ENCODE measurements at regions not wholly inside any gene's neighbourhood (a gene's known extent, or its start where the extent isn't known, plus 50 kb on each side); places are given as distances from the start of the nearest gene placed in this dataset.

- H2BK5ac ChIP-seq (ENCODE audit: low read length) = no peak overlapping the region
- no peak overlapping the region for H3K27ac ChIP-seq (replicated peaks; ENCODE audit: low read length)
- DNase-seq (ENCODE audit: low spot score) = no peak
- no peak overlapping the region for H2AK5ac ChIP-seq (ENCODE audit: low read depth, low read length)
- H2BK15ac ChIP-seq (ENCODE audit: low read length) = no peak overlapping the region
- H3K9me3 ChIP-seq (replicated peaks in 1 of 2; ENCODE audit: control insufficient read depth in 2 of 2, insufficient read depth in 1 of 2, low read depth in 1 of 2, low read length in 2 of 2) = no peaks in the 10 kb centered on the region
- H2AFZ ChIP-seq (ENCODE audit: low read length) = no peak overlapping the region
- no CpG with 5 or more reads among the region's 4 CpGs for WGBS, 2 donors (ENCODE audit: extremely low coverage in 2 of 2, insufficient read length in 2 of 2, insufficient replicate concordance in 1 of 2)
- H3K18ac ChIP-seq (ENCODE audit: low read length) = no peak overlapping the region
- no peaks in the 10 kb centered on the region for H3K27me3 ChIP-seq (ENCODE audit: control insufficient read depth in 3 of 3, insufficient read depth in 3 of 3, low read depth in 1 of 3, low read length in 3 of 3)
- H3K9ac ChIP-seq (ENCODE audit: low read depth, low read length, poor library complexity) = no peak overlapping the region
- no peak overlapping the region for H3K23ac ChIP-seq (ENCODE audit: low read depth, low read length, poor library complexity)
- no peak overlapping the region for H3K4me2 ChIP-seq (ENCODE audit: insufficient read depth, low read length, poor library complexity, severe bottlenecking)
- no peak overlapping the region for H4K91ac ChIP-seq (ENCODE audit: low read depth, low read length, poor library complexity)
- H3K79me1 ChIP-seq (ENCODE audit: low read depth, low read length) = no peaks in the 10 kb centered on the region
- no peak overlapping the region for H2BK12ac ChIP-seq (ENCODE audit: low read length)
- H2BK120ac ChIP-seq (ENCODE audit: low read depth, low read length) = no peak overlapping the region
- H3K4me1 ChIP-seq (ENCODE audit: control insufficient read depth in 2 of 2, insufficient read depth in 1 of 2, low read depth in 1 of 2, low read length in 2 of 2) = no peaks in the 10 kb centered on the region
- no peak overlapping the region for H3K4me3 ChIP-seq (ENCODE audit: low read length in 2 of 2)
- no peak overlapping the region for H4K8ac ChIP-seq (ENCODE audit: low read depth, low read length)
- no peak overlapping the region for H3K14ac ChIP-seq (ENCODE audit: low read length)
- no peak overlapping the region for H3K4ac ChIP-seq (ENCODE audit: low read length)
- H3K36me3 ChIP-seq (replicated peaks in 1 of 2; ENCODE audit: control insufficient read depth in 2 of 2, insufficient read depth in 2 of 2, low read length in 2 of 2) = no peaks in the 10 kb centered on the region
These were observed 56.4 kb downstream of the NEUROD6 start for GRCh38 chr7:31284106-31284505.

- H4K8ac ChIP-seq (ENCODE audit: low read depth, low read length) = no peak overlapping the region
- no peaks in the 10 kb centered on the region for H3K27me3 ChIP-seq (ENCODE audit: control insufficient read depth in 3 of 3, insufficient read depth in 3 of 3, low read depth in 1 of 3, low read length in 3 of 3)
- no peak overlapping the region for H2BK12ac ChIP-seq (ENCODE audit: low read length)
- H3K79me1 ChIP-seq (ENCODE audit: low read depth, low read length) = peaks cover 2% of the 10 kb centered on the region
- H3K4me2 ChIP-seq (ENCODE audit: insufficient read depth, low read length, poor library complexity, severe bottlenecking) = no peak overlapping the region
- no peak overlapping the region for H4K91ac ChIP-seq (ENCODE audit: low read depth, low read length, poor library complexity)
- no peak overlapping the region for H3K9ac ChIP-seq (ENCODE audit: low read depth, low read length, poor library complexity)
- WGBS, 2 donors (ENCODE audit: extremely low coverage in 2 of 2, insufficient read length in 2 of 2, insufficient replicate concordance in 1 of 2) = no CpG with 5 or more reads among the region's 5 CpGs
- no peak overlapping the region for H2AFZ ChIP-seq (ENCODE audit: low read length)
- DNase-seq (ENCODE audit: low spot score) = no peak
- no peak overlapping the region for H2BK15ac ChIP-seq (ENCODE audit: low read length)
- peaks cover 0 to 2% of the 10 kb centered on the region in 2 donors for H3K4me1 ChIP-seq (ENCODE audit: control insufficient read depth in 2 of 2, insufficient read depth in 1 of 2, low read depth in 1 of 2, low read length in 2 of 2)
- no peaks in the 10 kb centered on the region for H3K36me3 ChIP-seq (replicated peaks in 1 of 2; ENCODE audit: control insufficient read depth in 2 of 2, insufficient read depth in 2 of 2, low read length in 2 of 2)
- no peak overlapping the region for H2BK5ac ChIP-seq (ENCODE audit: low read length)
- H3K27ac ChIP-seq (replicated peaks; ENCODE audit: low read length) = no peak overlapping the region
- H3K9me3 ChIP-seq (replicated peaks in 1 of 2; ENCODE audit: control insufficient read depth in 2 of 2, insufficient read depth in 1 of 2, low read depth in 1 of 2, low read length in 2 of 2) = peaks cover 0 to 2% of the 10 kb centered on the region in 2 donors
- H3K18ac ChIP-seq (ENCODE audit: low read length) = no peak overlapping the region
- H3K4ac ChIP-seq (ENCODE audit: low read length) = no peak overlapping the region
- no peak overlapping the region for H3K23ac ChIP-seq (ENCODE audit: low read depth, low read length, poor library complexity)
- H2BK120ac ChIP-seq (ENCODE audit: low read depth, low read length) = no peak overlapping the region
- H3K14ac ChIP-seq (ENCODE audit: low read length) = no peak overlapping the region
- no peak overlapping the region for H2AK5ac ChIP-seq (ENCODE audit: low read depth, low read length)
- H3K4me3 ChIP-seq (ENCODE audit: low read length in 2 of 2) = no peak overlapping the region
These were observed 68.7 kb downstream of the NEUROD6 start for GRCh38 chr7:31271641-31272405.

GRCh38 chr7:31267486-31267885 is 73.0 kb downstream of the NEUROD6 start:
- no peak overlapping the region for H3K27ac ChIP-seq (replicated peaks; ENCODE audit: low read length)
- no peak overlapping the region for H3K18ac ChIP-seq (ENCODE audit: low read length)
- H2BK5ac ChIP-seq (ENCODE audit: low read length) = no peak overlapping the region
- H3K4me2 ChIP-seq (ENCODE audit: insufficient read depth, low read length, poor library complexity, severe bottlenecking) = no peak overlapping the region
- H4K8ac ChIP-seq (ENCODE audit: low read depth, low read length) = no peak overlapping the region
- no peak for DNase-seq (ENCODE audit: low spot score)
- H3K4me1 ChIP-seq (ENCODE audit: control insufficient read depth in 2 of 2, insufficient read depth in 1 of 2, low read depth in 1 of 2, low read length in 2 of 2) = no peaks in the 10 kb centered on the region
- H3K9ac ChIP-seq (ENCODE audit: low read depth, low read length, poor library complexity) = no peak overlapping the region
- no peaks in the 10 kb centered on the region for H3K79me1 ChIP-seq (ENCODE audit: low read depth, low read length)
- no peaks in the 10 kb centered on the region for H3K9me3 ChIP-seq (replicated peaks in 1 of 2; ENCODE audit: control insufficient read depth in 2 of 2, insufficient read depth in 1 of 2, low read depth in 1 of 2, low read length in 2 of 2)
- H3K27me3 ChIP-seq (ENCODE audit: control insufficient read depth in 3 of 3, insufficient read depth in 3 of 3, low read depth in 1 of 3, low read length in 3 of 3) = no peaks in the 10 kb centered on the region
- no peak overlapping the region for H3K14ac ChIP-seq (ENCODE audit: low read length)
- H3K23ac ChIP-seq (ENCODE audit: low read depth, low read length, poor library complexity) = no peak overlapping the region
- H2AFZ ChIP-seq (ENCODE audit: low read length) = no peak overlapping the region
- no peak overlapping the region for H2BK12ac ChIP-seq (ENCODE audit: low read length)
- H3K36me3 ChIP-seq (replicated peaks in 1 of 2; ENCODE audit: control insufficient read depth in 2 of 2, insufficient read depth in 2 of 2, low read length in 2 of 2) = no peaks in the 10 kb centered on the region
- H3K4ac ChIP-seq (ENCODE audit: low read length) = no peak overlapping the region
- no peak overlapping the region for H2BK120ac ChIP-seq (ENCODE audit: low read depth, low read length)
- H3K4me3 ChIP-seq (ENCODE audit: low read length in 2 of 2) = no peak overlapping the region
- no peak overlapping the region for H4K91ac ChIP-seq (ENCODE audit: low read depth, low read length, poor library complexity)
- H2BK15ac ChIP-seq (ENCODE audit: low read length) = no peak overlapping the region
- WGBS, 2 donors (ENCODE audit: extremely low coverage in 2 of 2, insufficient read length in 2 of 2, insufficient replicate concordance in 1 of 2) = no CpG with 5 or more reads among the region's 1 CpG
- no peak overlapping the region for H2AK5ac ChIP-seq (ENCODE audit: low read depth, low read length)

GRCh38 chr7:31263338-31263737 is 77.2 kb downstream of the NEUROD6 start:
- Histone ChIP-seq H2BK120ac (ENCODE audit: low read depth, low read length) (no peak overlapping the region), H3K27ac (replicated peaks; ENCODE audit: low read length) (no peak overlapping the region), H3K4me2 (ENCODE audit: insufficient read depth, low read length, poor library complexity, severe bottlenecking) (no peak overlapping the region), H3K79me1 (ENCODE audit: low read depth, low read length) (no peaks in the 10 kb centered on the region), H2BK5ac (ENCODE audit: low read length) (no peak overlapping the region), H3K4me3 (ENCODE audit: low read length in 2 of 2) (no peak overlapping the region), H3K9me3 (replicated peaks in 1 of 2; ENCODE audit: control insufficient read depth in 2 of 2, insufficient read depth in 1 of 2, low read depth in 1 of 2, low read length in 2 of 2) (no peaks in the 10 kb centered on the region), H4K91ac (ENCODE audit: low read depth, low read length, poor library complexity) (no peak overlapping the region), H3K9ac (ENCODE audit: low read depth, low read length, poor library complexity) (no peak overlapping the region), H3K23ac (ENCODE audit: low read depth, low read length, poor library complexity) (no peak overlapping the region), H2AFZ (ENCODE audit: low read length) (no peak overlapping the region), H2BK12ac (ENCODE audit: low read length) (no peak overlapping the region), H3K18ac (ENCODE audit: low read length) (no peak overlapping the region), H3K14ac (ENCODE audit: low read length) (no peak overlapping the region), H2AK5ac (ENCODE audit: low read depth, low read length) (no peak overlapping the region), H4K8ac (ENCODE audit: low read depth, low read length) (no peak overlapping the region), H3K36me3 (replicated peaks in 1 of 2; ENCODE audit: control insufficient read depth in 2 of 2, insufficient read depth in 2 of 2, low read length in 2 of 2) (no peaks in the 10 kb centered on the region), H3K4me1 (ENCODE audit: control insufficient read depth in 2 of 2, insufficient read depth in 1 of 2, low read depth in 1 of 2, low read length in 2 of 2) (peaks cover 0 to 1% of the 10 kb centered on the region in 2 donors), H2BK15ac (ENCODE audit: low read length) (no peak overlapping the region), H3K27me3 (ENCODE audit: control insufficient read depth in 3 of 3, insufficient read depth in 3 of 3, low read depth in 1 of 3, low read length in 3 of 3) (no peaks in the 10 kb centered on the region), H3K4ac (ENCODE audit: low read length) (no peak overlapping the region)
- no peak for DNase-seq (ENCODE audit: low spot score)
- WGBS, 2 donors (ENCODE audit: extremely low coverage in 2 of 2, insufficient read length in 2 of 2, insufficient replicate concordance in 1 of 2) = no CpG with 5 or more reads among the region's 2 CpGs

All from neuronal stem cell (in vitro differentiated cells).